ENCODE measurements at regions not wholly inside any gene's neighbourhood (a gene's known extent, or its start where the extent isn't known, plus 50 kb on each side); places are given as distances from the start of the nearest gene placed in this dataset.
"Not testable (repeated sequence)": the region's sequence is repeated elsewhere in the genome, so short reads cannot be mapped to it uniquely, and the experiment has no call there.

DNA sequence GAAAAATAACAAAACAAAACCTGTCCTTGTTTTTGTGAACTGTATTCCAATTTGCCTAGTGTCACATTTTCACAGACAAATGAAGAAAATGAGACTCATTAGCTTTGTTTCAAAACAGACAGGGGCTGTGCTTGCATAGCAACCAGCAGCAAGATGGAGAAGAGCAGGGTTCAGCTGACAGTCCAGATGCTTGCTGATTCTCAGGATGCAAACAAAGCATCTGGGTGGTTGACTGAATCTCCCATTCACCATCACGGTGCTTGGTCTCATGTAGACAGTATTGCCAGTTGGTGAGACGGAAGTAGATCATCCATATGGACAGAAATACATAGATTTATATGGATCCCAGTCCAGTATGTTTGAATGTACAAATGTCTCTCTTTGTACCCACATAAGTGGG, 326.8 kb downstream of the CCDC85A start:
- DNase-seq (ENCODE audit: low read depth in 3 of 3): no peak

DNA sequence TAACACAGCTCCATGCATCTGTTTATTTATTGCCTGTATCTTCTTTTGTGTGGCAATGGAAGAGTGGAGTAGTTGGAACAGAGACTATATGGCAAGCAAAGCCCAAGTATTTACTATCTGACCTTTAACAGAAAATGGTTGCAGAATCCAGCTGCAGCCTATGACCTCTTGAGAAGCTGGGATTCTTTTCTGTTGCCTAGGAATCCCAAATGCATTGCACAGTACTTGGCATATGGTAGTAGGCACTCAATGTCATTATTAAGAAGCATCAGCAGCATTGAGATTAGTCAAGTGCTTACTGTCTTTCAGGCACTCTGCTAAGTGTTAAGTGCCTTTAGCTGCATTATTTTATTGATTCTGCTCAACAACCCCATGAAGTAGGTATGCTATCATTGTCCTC, 331.6 kb downstream of the CCDC85A start:
- no peak for DNase-seq (ENCODE audit: low read depth in 3 of 3)

DNA sequence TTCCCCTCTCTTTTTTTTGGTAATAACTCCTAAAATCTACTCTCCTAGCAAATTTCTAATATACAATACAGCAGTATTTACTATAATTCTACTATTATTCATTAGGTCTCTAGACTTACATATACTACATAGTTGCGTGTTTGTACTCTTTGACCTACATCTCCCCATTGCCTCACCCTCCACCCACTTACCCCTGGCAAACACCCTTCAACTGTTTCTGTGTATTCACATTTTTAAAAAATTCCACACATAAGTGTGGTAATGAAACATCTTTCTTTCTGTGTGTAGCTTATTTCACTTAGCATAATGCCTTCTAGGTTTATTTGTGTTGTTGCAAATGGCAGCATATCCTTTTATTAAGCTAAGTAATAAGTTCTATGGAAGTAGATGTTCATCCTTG, 336.0 kb downstream of the CCDC85A start:
- no peak for DNase-seq (ENCODE audit: low read depth in 3 of 3)

DNA sequence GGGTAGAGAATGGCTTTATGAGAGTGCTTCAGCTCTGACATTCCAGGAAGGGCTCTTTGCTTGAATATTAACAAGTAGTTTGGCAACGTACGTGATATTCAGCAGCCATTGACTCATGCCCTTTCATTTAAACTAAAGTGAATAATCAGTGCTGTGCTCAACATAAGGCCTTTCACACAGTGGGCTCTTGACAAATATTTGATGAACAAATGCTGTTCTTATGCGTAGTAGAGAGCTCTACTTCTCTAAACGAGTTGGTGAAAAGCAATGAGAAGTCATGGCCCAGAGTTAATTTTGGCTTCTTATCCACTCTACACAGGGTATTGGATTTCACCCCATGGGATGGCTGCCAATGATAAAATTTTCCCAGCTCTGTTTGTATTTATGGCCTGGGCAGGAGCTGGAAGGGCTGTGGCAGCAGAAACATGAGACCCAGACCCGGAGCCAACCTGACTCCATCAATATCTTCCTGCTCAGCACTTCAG, 338.9 kb downstream of the CCDC85A start:
- no peak for DNase-seq (ENCODE audit: low read depth in 3 of 3)

DNA sequence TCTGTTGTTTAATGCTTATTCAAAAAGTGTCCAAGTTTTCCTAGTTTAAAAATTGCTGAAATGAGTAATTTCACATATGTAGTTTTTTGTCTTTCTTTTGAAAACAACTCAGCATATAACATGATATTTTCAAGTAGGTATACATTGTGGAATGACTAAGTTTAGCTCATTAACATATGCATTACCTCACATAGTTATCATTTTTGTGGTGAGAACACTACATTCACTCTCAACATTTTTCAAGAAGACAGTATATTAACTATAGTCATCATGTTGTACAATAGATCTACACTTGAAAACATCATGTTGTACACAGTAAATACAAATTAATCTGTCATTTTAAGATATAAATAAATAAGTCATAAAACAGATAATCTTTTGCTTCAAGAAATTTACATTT, 340.0 kb downstream of the CCDC85A start:
- no peak for DNase-seq (ENCODE audit: low read depth in 3 of 3)

- no peak for DNase-seq (ENCODE audit: low read depth in 3 of 3)
These were observed 348.1 kb downstream of the CCDC85A start for GRCh38 chr2:56531668-56532420.

GRCh38 chr2:56534321-56534720, 350.5 kb downstream of the CCDC85A start:
- no peak for DNase-seq (ENCODE audit: low read depth in 3 of 3)

- DNase-seq (ENCODE audit: low read depth in 3 of 3): no peak
These were observed 354.0 kb downstream of the CCDC85A start for GRCh38 chr2:56537756-56538155.

GRCh38 chr2:56539618-56540017, 355.8 kb downstream of the CCDC85A start:
- no peak for DNase-seq (ENCODE audit: low read depth in 3 of 3)

DNA sequence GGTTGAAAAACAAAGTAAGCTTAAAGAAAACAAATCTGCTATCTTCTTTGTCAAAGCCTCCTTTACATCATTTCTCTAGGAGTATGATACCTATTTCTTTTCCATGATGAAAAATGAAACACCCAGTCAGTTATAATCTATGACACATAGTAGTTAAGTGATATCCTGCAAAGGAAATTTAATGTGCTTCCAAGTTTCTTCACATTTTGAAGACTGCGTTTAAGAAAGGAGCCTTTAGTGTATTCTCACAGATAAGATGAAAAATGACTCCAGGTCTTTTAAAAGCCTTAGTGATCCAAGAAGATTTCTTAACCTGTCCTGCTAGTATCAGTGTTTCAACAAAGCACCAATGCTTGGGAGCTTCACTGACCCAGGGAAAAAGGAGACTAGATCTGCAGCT, 356.7 kb downstream of the CCDC85A start:
- no peak for DNase-seq (ENCODE audit: low read depth in 3 of 3)

DNA sequence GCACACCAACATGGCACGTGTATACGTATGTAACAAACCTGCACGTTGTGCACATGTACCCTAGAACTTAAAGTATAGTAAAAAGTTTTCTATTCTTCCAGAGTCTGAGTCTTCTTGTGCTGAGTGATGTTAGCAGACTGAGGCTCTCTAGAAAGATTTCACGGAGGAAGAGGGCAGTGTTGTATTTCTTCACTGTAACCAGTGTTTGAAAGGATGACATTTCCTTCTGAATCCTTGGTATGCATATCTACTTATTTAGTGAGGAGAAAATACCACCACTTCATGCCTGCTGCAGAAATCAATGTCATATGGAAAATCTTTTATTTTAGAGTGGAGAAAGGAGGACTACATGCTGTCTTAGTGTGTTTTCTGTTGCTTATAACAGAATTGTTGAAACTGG, 357.1 kb downstream of the CCDC85A start:
- DNase-seq (ENCODE audit: low read depth in 3 of 3): no peak

DNA sequence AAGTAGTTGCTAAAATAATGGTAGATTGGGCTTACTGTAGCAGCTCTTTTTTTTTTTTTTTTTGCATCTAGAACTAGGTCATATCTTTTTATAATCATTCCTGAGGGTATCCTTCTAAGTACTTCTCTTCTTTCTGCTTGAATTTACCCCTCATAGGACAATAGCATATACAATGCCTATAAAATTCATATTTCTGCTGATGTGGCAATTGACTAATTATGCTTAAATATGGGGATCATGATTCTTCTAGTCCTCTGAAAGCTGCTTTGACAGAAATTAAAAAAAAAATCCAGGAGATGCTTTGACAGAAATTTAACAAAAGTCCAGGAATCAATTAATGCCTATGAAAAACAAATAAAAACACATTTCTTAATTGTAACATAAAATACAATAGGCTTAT, 358.4 kb downstream of the CCDC85A start:
- no peak for DNase-seq (ENCODE audit: low read depth in 3 of 3)

DNA sequence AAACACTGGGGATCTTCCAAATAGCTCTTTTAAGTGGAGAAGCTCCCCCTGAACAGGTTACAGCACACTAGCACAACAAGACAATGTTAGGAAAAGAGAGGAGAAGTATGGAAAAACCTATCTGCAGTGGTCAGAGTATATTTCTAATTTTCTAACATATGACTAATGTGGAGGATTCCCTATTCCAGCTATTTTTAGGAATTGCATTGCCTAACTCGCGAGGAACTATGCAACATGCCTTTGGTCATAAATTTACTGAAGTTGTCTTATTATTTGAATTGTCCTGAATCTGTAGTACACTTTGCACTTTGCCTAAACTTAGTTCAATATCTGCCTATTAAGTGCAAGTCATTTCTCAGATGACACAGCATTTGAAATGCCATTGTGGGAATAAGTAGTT, 381.4 kb downstream of the CCDC85A start:
- DNase-seq (ENCODE audit: low read depth in 3 of 3): no peak

DNA sequence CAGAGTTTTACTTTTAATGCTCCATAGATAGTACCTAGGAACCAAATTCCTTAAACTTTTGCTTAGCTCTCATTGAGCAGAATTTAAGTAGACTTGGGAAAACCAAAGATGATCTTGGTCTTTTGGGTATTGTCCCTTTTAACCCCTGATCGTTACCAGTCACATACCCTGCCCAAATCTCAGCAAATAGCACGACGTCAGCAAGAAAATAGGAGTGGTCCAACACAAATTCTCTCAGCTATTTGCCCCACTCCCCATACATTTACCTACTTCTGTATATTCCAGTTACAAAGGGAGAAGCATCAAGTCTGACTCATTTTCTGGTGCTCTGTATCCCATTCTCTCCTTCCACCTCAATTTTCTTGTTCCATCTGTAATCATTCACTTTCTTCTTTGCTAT, 387.3 kb downstream of the CCDC85A start:
- no peak for DNase-seq (ENCODE audit: low read depth in 3 of 3)

GRCh38 chr2:56576001-56576400, 392.2 kb downstream of the CCDC85A start:
- DNase-seq (ENCODE audit: low read depth in 3 of 3): no peak

GRCh38 chr2:56580242-56580641, 396.5 kb downstream of the CCDC85A start:
- DNase-seq (ENCODE audit: low read depth in 3 of 3): no peak

DNA sequence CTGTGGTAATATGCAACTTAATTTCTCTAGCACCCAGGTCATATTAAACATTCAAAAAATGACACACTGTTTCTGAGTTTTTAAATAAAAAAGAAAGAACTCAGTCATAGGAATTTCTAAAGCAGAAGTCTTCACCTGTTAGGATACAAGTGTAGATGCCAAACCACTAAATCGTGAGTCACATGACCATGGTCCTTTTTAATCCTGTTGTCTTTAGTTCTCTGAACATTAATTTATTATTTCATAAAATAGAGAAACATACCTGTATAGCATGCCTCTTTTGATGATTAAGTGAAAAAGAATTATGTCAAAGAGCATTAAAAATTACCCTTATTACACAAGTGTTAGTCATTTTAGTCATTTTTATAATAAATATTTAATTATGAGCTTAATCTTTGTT, 398.8 kb downstream of the CCDC85A start:
- DNase-seq (ENCODE audit: low read depth in 3 of 3): no peak

GRCh38 chr2:56583796-56584315, 400.1 kb downstream of the CCDC85A start:
- no peak for DNase-seq (ENCODE audit: low read depth in 3 of 3)

DNA sequence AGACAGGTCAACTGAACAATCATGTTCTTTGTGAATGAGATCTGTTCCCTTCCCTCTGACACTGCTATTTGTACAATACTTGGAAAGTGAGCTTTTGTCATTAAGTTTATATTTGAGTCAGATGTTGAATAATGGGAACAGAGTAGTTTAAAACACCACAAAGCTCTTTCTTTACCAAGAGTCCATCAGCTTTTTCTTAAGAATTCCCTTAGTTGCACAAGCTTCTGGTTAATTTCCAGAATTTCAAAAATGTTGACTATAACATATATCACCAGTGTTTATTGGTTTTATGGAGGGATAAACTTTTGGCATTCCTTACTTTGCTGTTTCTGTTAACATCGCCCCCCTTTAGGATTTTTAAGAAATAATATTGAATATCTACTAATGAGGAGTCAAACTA, 403.7 kb downstream of the CCDC85A start:
- DNase-seq (ENCODE audit: low read depth in 3 of 3): no peak

GRCh38 chr2:56589194-56589593, 405.4 kb downstream of the CCDC85A start:
- no peak for DNase-seq (ENCODE audit: low read depth in 3 of 3)

- DNase-seq (ENCODE audit: low read depth in 3 of 3): no peak
These were observed 406.0 kb downstream of the CCDC85A start for GRCh38 chr2:56589835-56590234.

DNA sequence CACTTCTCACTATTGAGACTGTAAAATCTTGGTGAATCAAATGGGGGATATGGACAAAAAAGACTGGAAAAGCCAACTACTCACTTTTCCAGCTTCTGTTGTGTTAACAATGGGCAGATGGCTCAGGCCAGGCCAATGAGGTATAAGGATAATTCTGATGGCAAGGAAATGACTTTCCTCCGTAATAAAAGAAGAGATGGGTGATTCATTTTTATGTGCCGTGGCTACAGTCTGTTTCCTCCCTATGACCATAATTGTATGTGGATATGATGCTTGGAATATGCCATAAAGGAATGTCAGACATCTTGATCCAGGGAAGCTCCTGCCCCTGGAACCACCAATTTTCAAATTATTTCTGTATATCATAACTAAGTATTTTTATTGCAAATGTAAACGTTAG, 406.8 kb downstream of the CCDC85A start:
- DNase-seq (ENCODE audit: low read depth in 3 of 3): no peak

DNA sequence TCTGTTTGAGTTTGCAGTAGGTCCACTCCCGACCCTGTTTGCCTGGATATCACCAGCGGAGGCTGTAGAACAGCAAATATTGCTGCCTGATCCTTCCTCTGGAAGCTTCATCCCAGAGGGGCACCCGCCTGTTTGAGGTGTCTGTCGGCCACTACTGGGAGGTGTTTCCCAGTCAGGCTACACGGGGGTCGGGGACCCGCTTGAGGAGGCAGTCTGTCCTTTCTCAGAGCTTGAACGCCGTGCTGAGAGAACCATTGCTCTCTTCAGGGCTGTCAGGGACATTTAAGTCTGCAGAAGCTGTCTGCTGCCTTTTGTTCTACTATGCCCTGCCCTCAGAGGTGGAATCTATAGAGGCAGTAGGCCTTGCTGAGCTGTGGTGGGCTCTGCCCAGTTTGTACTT, 422.3 kb downstream of the CCDC85A start:
- DNase-seq (ENCODE audit: low read depth in 3 of 3): not testable (repeated sequence)

GRCh38 chr2:56613254-56613653, 429.5 kb downstream of the CCDC85A start:
- DNase-seq (ENCODE audit: low read depth in 3 of 3): no peak

Data from stimulated activated CD4-positive, alpha-beta T cell treated with anti-CD3 and anti-CD28 coated beads, TNF-alpha, amount 100 ng/mL, for 4 hours (primary cell).